H9 (cell line): ENCODE measurements at regions not wholly inside any gene's neighbourhood (a gene's known extent, or its start where the extent isn't known, plus 50 kb on each side); places are given as distances from the start of the nearest gene placed in this dataset.

Source experiments
- DNase-seq: peaks from one replicate; pipeline ENCODE4 v3.0.0-alpha.2; 2017
- H2AFZ ChIP-seq: one replicate; pipeline ENCODE4 v1.6.1; 2013; ENCODE audit warnings: mild to moderate bottlenecking, low read length, control low read depth, moderate library complexity
- H2AK5ac ChIP-seq: 2 replicates; pipeline ENCODE4 v1.6.1; 2013; ENCODE audit warnings: low read length, control low read depth, mixed read lengths; ENCODE audit not compliant: insufficient read length
- H2BK120ac ChIP-seq: one replicate; pipeline ENCODE4 v1.6.1; 2013; ENCODE audit warnings: low read depth, mild to moderate bottlenecking, low read length, control low read depth, inconsistent platforms; ENCODE audit not compliant: poor library complexity, severe bottlenecking
- H2BK12ac ChIP-seq: 2 replicates; pipeline ENCODE4 v1.6.1; 2013; ENCODE audit warnings: low read length, control low read depth, mixed read lengths, low read depth; ENCODE audit not compliant: insufficient read length
- H2BK15ac ChIP-seq: 2 replicates; pipeline ENCODE4 v1.6.1; 2013; ENCODE audit warnings: low read depth, low read length, control low read depth
- H2BK20ac ChIP-seq: one replicate; pipeline ENCODE4 v1.6.1; 2013; ENCODE audit warnings: low read depth, mild to moderate bottlenecking, low read length, control low read depth, inconsistent platforms; ENCODE audit not compliant: poor library complexity, severe bottlenecking
- H2BK5ac ChIP-seq: 2 replicates; pipeline ENCODE4 v1.6.1; 2013; ENCODE audit warnings: low read length, control low read depth, mixed read lengths; ENCODE audit not compliant: insufficient read length
- H3K14ac ChIP-seq: 2 replicates; pipeline ENCODE4 v1.6.1; 2013; ENCODE audit warnings: low read length, control low read depth; ENCODE audit not compliant: insufficient read depth
- H3K18ac ChIP-seq: 2 replicates; pipeline ENCODE4 v1.6.1; 2013; ENCODE audit warnings: low read depth, mild to moderate bottlenecking, mixed read lengths, low read length, control low read depth; ENCODE audit not compliant: insufficient read length
- H3K23ac ChIP-seq: 2 replicates; pipeline ENCODE4 v1.6.1; 2013; ENCODE audit warnings: low read length, control low read depth, mixed read lengths, low read depth; ENCODE audit not compliant: insufficient read length
- H3K23me2 ChIP-seq: 2 replicates; pipeline ENCODE4 v1.6.1; 2013; ENCODE audit warnings: low read depth, mild to moderate bottlenecking, mixed read lengths, low read length, control low read depth; ENCODE audit not compliant: insufficient read length, poor library complexity, severe bottlenecking
- H3K27ac ChIP-seq: 2 replicates; pipeline ENCODE4 v1.5.1; 2013; ENCODE audit warnings: low read length, control low read depth, mixed read lengths, low read depth; ENCODE audit not compliant: insufficient read length
- H3K27me3 ChIP-seq: 2 replicates; pipeline ENCODE4 v1.6.1; 2013; ENCODE audit warnings: low read length, control low read depth, inconsistent platforms; ENCODE audit not compliant: insufficient read depth
- H3K4ac ChIP-seq: 2 replicates; pipeline ENCODE4 v1.6.1; 2013; ENCODE audit warnings: low read depth, mild to moderate bottlenecking, control low read depth, inconsistent platforms, low read length, moderate library complexity
- H3K4me1 ChIP-seq: 2 replicates; pipeline ENCODE4 v1.6.1; 2013; ENCODE audit warnings: low read length, control low read depth, inconsistent platforms; ENCODE audit not compliant: insufficient read depth
- H3K4me2 ChIP-seq: 2 replicates; pipeline ENCODE4 v1.6.1; 2013; ENCODE audit warnings: low read length, control low read depth, mixed read lengths; ENCODE audit not compliant: insufficient read length, insufficient read depth
- H3K56ac ChIP-seq: 2 replicates; pipeline ENCODE4 v1.6.1; 2013; ENCODE audit warnings: low read depth, mild to moderate bottlenecking, mixed read lengths, low read length, control low read depth; ENCODE audit not compliant: insufficient read length
- H3K79me1 ChIP-seq: 2 replicates; pipeline ENCODE4 v1.6.1; 2013; ENCODE audit warnings: low read depth, mild to moderate bottlenecking, moderate library complexity, low read length, control low read depth, inconsistent platforms; ENCODE audit not compliant: insufficient read depth, poor library complexity, severe bottlenecking
- H3K79me2 ChIP-seq: 2 replicates; pipeline ENCODE4 v1.6.1; 2013; ENCODE audit warnings: low read length, control low read depth, inconsistent platforms; ENCODE audit not compliant: insufficient read depth
- H3K9ac ChIP-seq: 2 replicates; pipeline ENCODE4 v1.6.1; 2013; ENCODE audit warnings: low read length, control low read depth, mixed read lengths; ENCODE audit not compliant: insufficient read length; ENCODE audit errors: extremely low read depth
- H3K9me3 ChIP-seq: one replicate; pipeline ENCODE4 v1.6.1; 2013; ENCODE audit warnings: low read depth, low read length, inconsistent platforms; ENCODE audit not compliant: control insufficient read depth
- H3T11ph ChIP-seq: one replicate; pipeline ENCODE4 v1.6.1; 2013; ENCODE audit warnings: mild to moderate bottlenecking, low read length, control low read depth, inconsistent platforms
- H4K20me1 ChIP-seq: one replicate; pipeline ENCODE4 v1.6.1; 2013; ENCODE audit not compliant: control insufficient read depth, insufficient read length, insufficient read depth
- H4K5ac ChIP-seq: 2 replicates; pipeline ENCODE4 v1.6.1; 2013; ENCODE audit warnings: low read depth, mild to moderate bottlenecking, mixed read lengths, low read length, control low read depth; ENCODE audit not compliant: insufficient read length
- H4K8ac ChIP-seq: replicated peaks from 2 replicates; pipeline ENCODE4 v1.6.1; 2013; ENCODE audit warnings: low read length, control low read depth, mixed read lengths, low read depth; ENCODE audit not compliant: insufficient read length
- H4K91ac ChIP-seq: 2 replicates; pipeline ENCODE4 v1.6.1; 2013; ENCODE audit warnings: low read depth, mild to moderate bottlenecking, moderate library complexity, mixed read lengths, low read length, control low read depth; ENCODE audit not compliant: insufficient read length
- H3K27ac Mint-ChIP-seq, 3 experiments: 2 replicates in 2 of 3; 3 replicates in 1 of 3; pipeline ENCODE4 v1.8.0; 2020 to 2021; ENCODE audit warnings: mixed read lengths in 3 of 3, mild to moderate bottlenecking in 1 of 3, moderate library complexity in 1 of 3
- H3K27me3 Mint-ChIP-seq: 2 replicates; pipeline ENCODE4 v1.8.0; 2021; ENCODE audit warnings: low read depth, mild to moderate bottlenecking, moderate library complexity, mixed read lengths
- H3K36me3 Mint-ChIP-seq, 3 experiments: 2 replicates in 2 of 3; 3 replicates in 1 of 3; pipeline ENCODE4 v1.8.0; 2020 to 2021; ENCODE audit warnings: low read depth in 3 of 3, mixed read lengths in 3 of 3; ENCODE audit not compliant: insufficient read depth in 1 of 3
- H3K4me1 Mint-ChIP-seq, 2 experiments: 2 replicates each; pipeline ENCODE4 v1.8.0; 2020; ENCODE audit warnings: mixed read lengths in 2 of 2
- H3K4me3 Mint-ChIP-seq, 2 experiments: 2 replicates in 1 of 2; 3 replicates in 1 of 2; pipeline ENCODE4 v1.8.0; 2020 to 2021; ENCODE audit warnings: mild to moderate bottlenecking in 2 of 2, mixed read lengths in 2 of 2, moderate library complexity in 1 of 2
- H3K9me3 Mint-ChIP-seq, 2 experiments: 2 replicates in 1 of 2; 3 replicates in 1 of 2; pipeline ENCODE4 v1.8.0; 2020; ENCODE audit warnings: mild to moderate bottlenecking in 2 of 2, mixed read lengths in 2 of 2, moderate library complexity in 1 of 2
- CTCF ChIP-seq: fragments of 200-600 bp; sonication (generic); conservative IDR thresholded peaks from 3 replicates; pipeline ENCODE4 v1.8.0; 2021; ENCODE audit warnings: antibody characterized with exemption, mild to moderate bottlenecking

- Histone ChIP-seq H3K9me3 (no peaks in the 10 kb centered on the region), H3K23ac (no peak overlapping the region), H3K9ac (no peak overlapping the region), H2BK12ac (no peak overlapping the region), H3K4ac (no peak overlapping the region), H3K27me3 (no peaks in the 10 kb centered on the region), H3K23me2 (no peaks in the 10 kb centered on the region), H2BK5ac (no peak overlapping the region), H3K79me2 (no peaks in the 10 kb centered on the region), H3K18ac (no peak overlapping the region), H3K79me1 (no peaks in the 10 kb centered on the region), H2BK20ac (no peak overlapping the region), H2AK5ac (no peak overlapping the region), H4K20me1 (no peaks in the 10 kb centered on the region), H2BK15ac (no peak overlapping the region), H4K8ac (no peak overlapping the region), H3K4me1 (no peaks in the 10 kb centered on the region), H4K5ac (no peak overlapping the region), H4K91ac (no peak overlapping the region), H3K14ac (no peak overlapping the region), H3K56ac (no peak overlapping the region), H3K27ac (no peak overlapping the region), H3T11ph (no peak overlapping the region), H2AFZ (no peak overlapping the region), H3K4me2 (no peak overlapping the region), H2BK120ac (no peak overlapping the region)
- Mint-ChIP-seq H3K36me3 (no peaks in the 10 kb centered on the region; a peak in 1 of 7 replicates), H3K4me1 (peaks cover 0 to 2% of the 10 kb centered on the region in 2 experiments; a peak in 1 of 4 replicates), H3K4me3 (no peak overlapping the region), H3K27ac (no peak overlapping the region), H3K27me3 (no peaks in the 10 kb centered on the region), H3K9me3 (peaks cover 4 to 8% of the 10 kb centered on the region in 2 experiments; a peak in 4 of 5 replicates)
- no peak for TF ChIP-seq CTCF
- no peak for DNase-seq
Measured at GRCh38 chr11:39804271-39804670, 1655.2 kb downstream of the LRRC4C start.
